Loucy (cell line): ENCODE measurements at regions not wholly inside any gene's neighbourhood (a gene's known extent, or its start where the extent isn't known, plus 50 kb on each side); places are given as distances from the start of the nearest gene placed in this dataset.

Experiments
- CTCF ChIP-seq: fragments of 200-600 bp; sonication (generic); conservative IDR thresholded peaks from 2 replicates; pipeline ENCODE4 v1.5.1; 2014; ENCODE audit warnings: mild to moderate bottlenecking, antibody characterized with exemption, low read length
- EZH2phosphoT487 ChIP-seq: fragments of 200-600 bp; IDR thresholded peaks from 2 replicates; pipeline ENCODE4 v1.6.1; 2018; ENCODE audit warnings: antibody characterized with exemption, mild to moderate bottlenecking, moderate library complexity, borderline replicate concordance

GRCh38 chr2:74748665-74749064 lies 85.3 kb upstream of the HK2 start:
- TF ChIP-seq CTCF: no peak
- TF ChIP-seq EZH2phosphoT487: no peak
